Adrenal gland (tissue), 5 donors: ENCODE measurements at regions not wholly inside any gene's neighbourhood (a gene's known extent, or its start where the extent isn't known, plus 50 kb on each side); places are given as distances from the start of the nearest gene placed in this dataset.

Experiments
- CTCF ChIP-seq, 6 experiments: fragments of 450-650 bp in 4 of 6; fragments of 200-600 bp in 2 of 6; sonication (generic) in 1 of 6; IDR thresholded peaks; 1 replicate in 5 of 6; 2 replicates in 1 of 6; pipeline versions ENCODE4 v1.5.1 to v1.8.0; 2016 to 2021; ENCODE audit warnings: antibody characterized with exemption in 6 of 6, mild to moderate bottlenecking in 2 of 6, moderate library complexity in 1 of 6
- POLR2A ChIP-seq, 2 donors: fragments of 450-650 bp; IDR thresholded peaks; one replicate each; pipeline ENCODE4 v1.6.1; 2017; ENCODE audit warnings: antibody characterized with exemption in 2 of 2, mild to moderate bottlenecking in 2 of 2, moderate library complexity in 1 of 2
- donor health status: DM: no; HTN: no; CAD: no.

DNA sequence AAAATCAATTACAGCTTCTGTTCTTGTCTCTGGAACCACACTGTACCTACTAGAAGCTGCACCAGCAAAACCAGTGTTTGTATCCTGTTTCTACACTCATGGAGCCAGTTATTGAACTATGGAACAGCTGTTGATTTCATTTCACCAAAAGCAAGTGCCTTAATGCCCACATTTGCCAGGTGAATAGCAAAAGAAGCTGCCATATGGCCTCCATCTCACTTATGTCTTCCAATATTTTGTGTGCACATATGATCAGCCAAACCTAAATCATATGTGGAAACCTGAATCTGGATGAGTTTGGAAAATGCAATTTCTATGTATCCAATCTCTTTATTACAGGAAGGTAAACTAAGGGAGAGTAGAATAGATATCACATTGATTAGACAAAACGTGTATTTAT is 415.8 kb upstream of the GRID2 start:
- TF ChIP-seq CTCF (IDR thresholded peaks at IDR 0.05) (no peak), POLR2A (IDR thresholded peaks at IDR 0.05) (no peak)
